Large intestine (tissue), 3 donors: ENCODE measurements at regions not wholly inside any gene's neighbourhood (a gene's known extent, or its start where the extent isn't known, plus 50 kb on each side); places are given as distances from the start of the nearest gene placed in this dataset.
"Not testable (repeated sequence)": the region's sequence is repeated elsewhere in the genome, so short reads cannot be mapped to it uniquely, and the experiment has no call there.

ENCODE experiments used
- DNase-seq, 2 donors: peaks; one replicate each; pipeline versions ENCODE4 v3.0.0 to v3.0.0-alpha.2; 2013
- H3K27ac ChIP-seq: one replicate; pipeline ENCODE4 v1.5.1; 2013; ENCODE audit warnings: low read length
- H3K27me3 ChIP-seq: 2 replicates; pipeline ENCODE4 v1.6.1; 2013; ENCODE audit warnings: low read length; ENCODE audit not compliant: control insufficient read depth, insufficient read depth
- H3K36me3 ChIP-seq: 2 replicates; pipeline ENCODE4 v1.6.1; 2013; ENCODE audit warnings: low read length; ENCODE audit not compliant: control insufficient read depth, insufficient read depth
- H3K4me1 ChIP-seq: one replicate; pipeline ENCODE4 v1.6.1; 2013; ENCODE audit warnings: low read length; ENCODE audit not compliant: control insufficient read depth, insufficient read depth
- H3K4me3 ChIP-seq: one replicate; pipeline ENCODE4 v1.5.1; 2013; ENCODE audit warnings: low read length
- H3K9me3 ChIP-seq: one replicate; pipeline ENCODE4 v1.6.1; 2013; ENCODE audit warnings: mild to moderate bottlenecking, low read depth, low read length, moderate library complexity; ENCODE audit not compliant: control insufficient read depth
- WGBS: methylation state at CpG from one replicate; pipeline ENCODE4 v1.1.5; 2013; ENCODE audit warnings: low lambda C conversion rate; ENCODE audit not compliant: insufficient coverage; 5-methylcytosine and 5-hydroxymethylcytosine counted together

DNA sequence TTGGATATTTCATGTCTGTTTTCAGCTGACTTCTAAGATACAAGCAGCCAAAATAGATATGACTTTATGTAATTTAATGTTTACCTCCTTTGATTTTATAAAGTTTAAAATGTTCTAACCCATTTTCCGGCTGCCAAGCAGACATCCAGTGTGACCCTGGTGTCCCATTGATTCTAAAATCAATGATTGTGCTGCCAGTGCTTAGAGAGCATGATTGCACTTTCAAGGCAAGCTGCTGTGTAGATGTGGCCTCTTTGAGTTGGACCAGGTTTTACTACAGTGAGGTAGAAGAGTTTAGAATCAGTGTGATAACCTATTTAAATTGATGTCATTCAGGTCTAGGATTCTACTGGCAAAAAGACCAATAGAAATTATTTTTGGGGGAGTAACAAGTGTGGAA lies 730.9 kb downstream of the STPG2 start:
- no peak overlapping the region for H3K27ac ChIP-seq
- H3K27me3 ChIP-seq: no peaks in the 10 kb centered on the region
- no CpG with 5 or more reads among the region's 1 CpG for WGBS
- no peak for DNase-seq
- no peak overlapping the region for H3K4me3 ChIP-seq
- no peaks in the 10 kb centered on the region for H3K36me3 ChIP-seq
- no peaks in the 10 kb centered on the region for H3K9me3 ChIP-seq
- no peaks in the 10 kb centered on the region for H3K4me1 ChIP-seq

DNA sequence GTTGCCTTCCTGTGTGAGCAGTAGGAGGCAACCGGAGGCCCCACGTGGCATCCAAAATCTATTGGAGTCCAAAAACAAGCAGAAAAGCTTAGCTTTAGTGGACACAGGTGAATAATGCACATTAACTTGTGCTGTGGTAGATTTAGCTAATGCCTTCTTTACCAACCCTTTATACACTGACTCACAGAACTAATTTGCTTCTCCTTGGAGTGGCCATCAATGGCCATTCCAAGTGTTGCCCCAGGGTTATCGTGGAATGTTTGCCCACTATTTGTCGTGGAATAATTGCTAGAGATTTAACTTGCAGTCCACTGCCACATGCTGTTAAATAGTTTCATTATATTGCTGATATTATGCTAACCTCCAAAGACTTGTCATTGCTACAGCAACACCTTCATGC lies 729.1 kb downstream of the STPG2 start:
- Histone ChIP-seq H3K4me1 (no peaks in the 10 kb centered on the region), H3K27me3 (no peaks in the 10 kb centered on the region), H3K4me3 (no peak overlapping the region), H3K36me3 (no peaks in the 10 kb centered on the region), H3K27ac (no peak overlapping the region), H3K9me3 (no peaks in the 10 kb centered on the region)
- no peak for DNase-seq
- WGBS: no CpG with 5 or more reads among the region's 4 CpGs

DNA sequence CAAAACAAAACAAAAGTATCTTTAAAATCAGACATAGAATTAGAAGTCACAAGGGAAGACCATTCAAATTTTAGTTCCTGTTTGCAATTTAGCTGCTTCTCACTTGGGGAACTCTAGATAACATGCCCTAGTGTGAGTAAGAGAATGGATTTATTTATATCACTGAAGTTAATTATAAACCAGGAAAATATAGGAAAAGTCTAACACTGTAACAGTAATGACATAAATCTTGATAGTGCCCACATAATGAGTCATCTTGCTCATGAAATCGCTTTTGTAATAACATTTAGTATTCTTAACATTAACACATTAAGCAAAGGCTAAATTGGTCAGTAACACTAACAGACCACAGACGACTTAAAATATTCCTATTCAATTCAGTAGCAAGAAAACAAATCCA lies 710.7 kb downstream of the STPG2 start:
- H3K27ac ChIP-seq: no peak overlapping the region
- H3K27me3 ChIP-seq: no peaks in the 10 kb centered on the region
- 83% methylated on average over 2 of the region's 2 CpGs for WGBS
- DNase-seq: no peak
- no peaks in the 10 kb centered on the region for H3K36me3 ChIP-seq
- H3K4me1 ChIP-seq: no peaks in the 10 kb centered on the region
- H3K4me3 ChIP-seq: no peak overlapping the region
- H3K9me3 ChIP-seq: no peaks in the 10 kb centered on the region

DNA sequence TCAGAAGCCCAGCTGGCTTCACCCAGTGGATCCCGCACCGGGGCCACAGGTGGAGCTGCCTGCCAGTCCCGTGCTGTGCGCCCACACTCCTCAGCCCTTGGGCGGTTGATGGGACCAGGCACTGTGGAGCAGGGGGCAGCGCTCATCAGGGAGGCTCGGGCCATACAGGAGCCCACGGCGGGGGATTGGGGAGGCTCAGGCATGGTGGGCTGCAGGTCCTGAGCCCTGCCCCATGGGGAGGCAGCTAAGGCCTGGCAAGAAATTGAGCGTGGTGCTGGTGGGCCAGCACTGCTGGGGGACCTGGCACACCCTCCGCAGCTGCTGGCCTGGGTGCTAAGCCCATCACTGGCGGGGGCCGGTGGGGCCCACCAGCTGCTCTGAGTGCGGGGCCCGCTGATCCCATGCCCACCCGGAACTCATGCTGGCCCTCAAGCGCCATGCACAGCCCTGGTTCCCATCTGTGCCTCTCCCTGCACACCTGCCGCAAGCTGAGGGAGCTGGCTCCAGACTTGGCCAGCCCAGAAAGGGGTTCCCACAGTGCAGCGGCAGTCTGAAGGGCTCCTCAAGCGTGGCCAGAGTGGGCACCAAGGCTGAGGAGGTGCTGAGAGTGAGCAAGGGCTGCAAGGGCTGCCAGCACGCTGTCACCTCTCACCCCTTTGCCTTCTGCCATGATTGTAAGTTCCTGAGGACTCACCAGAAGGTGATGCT lies 705.1 kb downstream of the STPG2 start:
- not testable (repeated sequence) for H3K36me3 ChIP-seq, H3K4me1 ChIP-seq, H3K9me3 ChIP-seq, H3K27me3 ChIP-seq, H3K27ac ChIP-seq, H3K4me3 ChIP-seq, DNase-seq
- no CpG with 5 or more reads among the region's 21 CpGs for WGBS

DNA sequence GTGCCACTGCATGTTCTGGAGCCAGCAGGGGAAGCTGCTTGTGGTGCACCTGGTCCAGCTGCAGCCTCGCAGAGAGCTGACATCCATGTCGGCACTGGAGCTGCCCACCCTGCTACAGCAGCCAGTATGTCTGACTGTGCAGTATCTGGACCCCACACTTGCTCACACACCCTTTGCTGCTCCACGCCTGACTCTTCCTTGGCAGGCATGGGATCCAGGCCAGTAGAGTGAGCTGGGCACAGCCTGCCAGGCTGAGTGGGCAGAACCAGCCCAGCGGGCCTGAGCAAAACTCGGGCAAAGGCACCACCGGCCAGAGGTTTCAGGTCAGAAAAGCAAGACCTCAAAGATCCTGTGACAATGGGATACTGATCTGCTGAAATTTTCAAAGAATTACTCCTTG lies 690.1 kb downstream of the STPG2 start:
- no peak for DNase-seq
- no peaks in the 10 kb centered on the region for H3K36me3 ChIP-seq
- H3K4me3 ChIP-seq: no peak overlapping the region
- H3K27ac ChIP-seq: no peak overlapping the region
- H3K27me3 ChIP-seq: no peaks in the 10 kb centered on the region
- H3K9me3 ChIP-seq: no peaks in the 10 kb centered on the region
- H3K4me1 ChIP-seq: no peaks in the 10 kb centered on the region
- WGBS: no CpG with 5 or more reads among the region's 6 CpGs

DNA sequence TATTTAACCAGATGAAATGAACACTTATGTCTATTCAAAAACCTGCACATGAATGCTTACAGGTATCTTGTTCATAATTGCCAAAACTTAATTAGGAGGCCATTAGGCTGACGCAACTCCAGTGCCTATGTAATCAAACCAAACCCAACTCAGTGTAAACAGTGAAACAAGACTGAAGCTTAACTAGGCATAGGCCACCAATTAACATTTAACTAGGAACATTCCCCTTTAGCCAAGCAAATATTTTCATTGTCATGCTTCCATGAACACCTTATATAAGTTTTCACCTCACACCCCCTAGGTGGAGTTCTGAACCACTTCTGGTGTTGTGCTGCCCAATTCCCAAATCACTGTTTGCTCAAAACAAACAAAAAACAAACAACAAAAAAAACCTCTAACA lies 686.0 kb downstream of the STPG2 start:
- Histone ChIP-seq H3K9me3 (no peaks in the 10 kb centered on the region), H3K4me1 (no peaks in the 10 kb centered on the region), H3K27me3 (no peaks in the 10 kb centered on the region), H3K4me3 (no peak overlapping the region), H3K27ac (no peak overlapping the region), H3K36me3 (no peaks in the 10 kb centered on the region)
- WGBS: no CpG with 5 or more reads among the region's 1 CpG
- no peak for DNase-seq

DNA sequence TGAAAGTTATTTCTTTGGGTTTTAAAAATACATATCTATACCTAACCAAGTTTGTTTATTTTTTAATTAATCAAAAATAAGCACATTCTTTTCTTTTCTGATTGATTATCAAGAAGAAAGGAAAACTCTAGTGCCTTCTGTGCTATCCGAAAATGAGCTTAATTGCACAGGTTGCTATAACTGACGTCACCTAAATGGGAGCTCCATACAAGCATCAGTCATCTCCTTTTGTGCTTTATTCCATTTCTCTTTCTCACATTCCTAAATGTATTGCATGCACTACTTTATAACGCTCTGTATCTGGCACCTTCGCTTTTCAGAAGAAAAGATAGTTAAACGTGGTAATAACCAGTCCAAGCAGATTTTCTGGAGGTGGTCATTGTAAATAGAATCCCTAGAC lies 675.0 kb downstream of the STPG2 start:
- Histone ChIP-seq H3K9me3 (no peaks in the 10 kb centered on the region), H3K27me3 (no peaks in the 10 kb centered on the region), H3K4me3 (no peak overlapping the region), H3K27ac (no peak overlapping the region), H3K4me1 (no peaks in the 10 kb centered on the region), H3K36me3 (no peaks in the 10 kb centered on the region)
- no peak for DNase-seq
- 89% methylated on average over 3 of the region's 5 CpGs for WGBS

DNA sequence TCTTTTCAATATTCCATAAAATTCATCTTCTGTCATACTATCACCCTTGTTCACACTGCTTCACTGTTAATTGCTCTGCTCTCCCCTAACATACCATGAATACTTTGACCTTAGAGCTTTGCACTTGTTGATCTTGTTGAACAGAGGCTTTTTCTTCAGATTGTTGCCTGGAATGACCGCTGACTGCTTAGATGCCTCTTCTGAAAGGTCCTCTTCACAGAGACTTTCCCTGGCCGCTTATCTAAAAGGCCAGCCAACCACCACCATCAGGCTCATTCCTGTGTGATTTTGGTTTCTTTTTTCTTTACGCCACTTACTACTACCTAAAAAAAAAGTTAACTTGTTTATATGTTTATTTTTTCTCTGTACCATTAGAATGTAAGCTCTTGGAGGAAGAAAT lies 667.7 kb downstream of the STPG2 start:
- no peak overlapping the region for H3K27ac ChIP-seq
- no peak overlapping the region for H3K4me3 ChIP-seq
- no peaks in the 10 kb centered on the region for H3K36me3 ChIP-seq
- H3K9me3 ChIP-seq: no peaks in the 10 kb centered on the region
- no peaks in the 10 kb centered on the region for H3K27me3 ChIP-seq
- DNase-seq: peak in 1 of 2 donors; percentile 5
- WGBS: 92% methylated on average over 2 of the region's 3 CpGs
- no peaks in the 10 kb centered on the region for H3K4me1 ChIP-seq

DNA sequence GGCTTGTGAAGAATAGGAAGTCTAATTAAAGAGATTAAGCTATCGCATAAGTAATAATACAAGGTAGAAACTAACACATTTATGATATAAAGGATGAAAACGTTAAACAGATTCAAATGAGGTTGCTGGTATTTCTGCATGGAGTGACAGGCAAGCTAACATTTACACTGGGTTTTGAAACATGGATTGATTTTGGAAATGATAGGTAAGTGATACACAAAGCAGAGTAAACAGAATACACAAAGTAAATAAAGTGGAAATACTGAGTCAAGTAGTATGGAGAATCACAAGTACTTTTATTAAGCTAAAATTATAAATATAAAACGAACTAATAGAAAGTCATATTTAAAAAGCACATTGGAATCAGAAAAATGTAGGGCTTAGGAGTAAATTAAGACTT lies 665.3 kb downstream of the STPG2 start:
- H3K27ac ChIP-seq: no peak overlapping the region
- peaks cover 3% of the 10 kb centered on the region for H3K9me3 ChIP-seq
- no peak for DNase-seq
- no peaks in the 10 kb centered on the region for H3K27me3 ChIP-seq
- H3K4me3 ChIP-seq: no peak overlapping the region
- H3K4me1 ChIP-seq: no peaks in the 10 kb centered on the region
- WGBS: 100% methylated on average over 3 of the region's 3 CpGs
- no peaks in the 10 kb centered on the region for H3K36me3 ChIP-seq

DNA sequence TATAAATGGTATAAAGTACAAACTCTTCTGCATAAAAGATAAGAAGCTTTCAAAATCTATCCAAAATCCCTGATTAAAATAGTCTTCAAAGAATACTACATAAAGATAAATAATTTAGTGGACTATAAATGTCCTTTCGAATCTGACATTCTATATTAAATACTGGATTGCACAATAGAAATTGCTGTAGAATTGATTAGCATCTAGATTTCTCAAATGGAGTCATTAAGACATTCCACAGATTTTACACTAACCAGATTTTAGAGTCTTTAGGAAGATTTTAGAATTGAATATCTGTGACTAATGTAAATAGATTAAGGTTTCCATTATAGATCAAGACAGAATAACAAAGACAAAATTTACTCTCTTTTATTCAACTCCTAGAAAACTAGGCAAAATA lies 663.9 kb downstream of the STPG2 start:
- H3K27me3 ChIP-seq: no peaks in the 10 kb centered on the region
- no CpG with 5 or more reads among the region's 1 CpG for WGBS
- H3K27ac ChIP-seq: no peak overlapping the region
- DNase-seq: no peak
- H3K4me3 ChIP-seq: no peak overlapping the region
- no peaks in the 10 kb centered on the region for H3K36me3 ChIP-seq
- no peaks in the 10 kb centered on the region for H3K4me1 ChIP-seq
- peaks cover 3% of the 10 kb centered on the region for H3K9me3 ChIP-seq

DNA sequence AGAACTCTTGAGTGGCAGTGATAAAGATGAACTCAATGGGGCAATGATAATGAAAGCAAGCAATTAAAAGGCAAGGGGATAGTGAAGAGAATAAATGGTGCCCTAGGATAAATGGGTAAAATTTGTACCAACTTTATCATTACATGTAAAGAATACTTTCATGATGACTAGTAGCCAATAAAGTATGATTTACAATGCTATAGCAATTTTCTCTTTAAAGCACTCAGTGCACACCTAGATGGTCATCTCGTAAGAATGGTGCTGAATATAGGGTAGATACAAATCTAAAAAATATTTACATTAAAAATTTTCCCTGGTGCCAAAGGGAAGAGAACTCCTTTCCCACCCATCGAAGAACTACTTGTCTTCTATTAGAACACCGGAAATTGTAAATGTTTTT lies 651.4 kb downstream of the STPG2 start:
- no peak overlapping the region for H3K27ac ChIP-seq
- H3K9me3 ChIP-seq: no peaks in the 10 kb centered on the region
- no peak overlapping the region for H3K4me3 ChIP-seq
- H3K4me1 ChIP-seq: no peaks in the 10 kb centered on the region
- DNase-seq: no peak
- H3K36me3 ChIP-seq: no peaks in the 10 kb centered on the region
- no peaks in the 10 kb centered on the region for H3K27me3 ChIP-seq
- 100% methylated on average over 1 of the region's 3 CpGs for WGBS
